H9 (cell line): ENCODE measurements at regions not wholly inside any gene's neighbourhood (a gene's known extent, or its start where the extent isn't known, plus 50 kb on each side); places are given as distances from the start of the nearest gene placed in this dataset.

Experiments
- DNase-seq: peaks from one replicate; pipeline ENCODE4 v3.0.0-alpha.2; 2017
- H2AFZ ChIP-seq: one replicate; pipeline ENCODE4 v1.6.1; 2013; ENCODE audit warnings: mild to moderate bottlenecking, low read length, control low read depth, moderate library complexity
- H2AK5ac ChIP-seq: 2 replicates; pipeline ENCODE4 v1.6.1; 2013; ENCODE audit warnings: low read length, control low read depth, mixed read lengths; ENCODE audit not compliant: insufficient read length
- H2BK120ac ChIP-seq: one replicate; pipeline ENCODE4 v1.6.1; 2013; ENCODE audit warnings: low read depth, mild to moderate bottlenecking, low read length, control low read depth, inconsistent platforms; ENCODE audit not compliant: poor library complexity, severe bottlenecking
- H2BK12ac ChIP-seq: 2 replicates; pipeline ENCODE4 v1.6.1; 2013; ENCODE audit warnings: low read length, control low read depth, mixed read lengths, low read depth; ENCODE audit not compliant: insufficient read length
- H2BK15ac ChIP-seq: 2 replicates; pipeline ENCODE4 v1.6.1; 2013; ENCODE audit warnings: low read depth, low read length, control low read depth
- H2BK20ac ChIP-seq: one replicate; pipeline ENCODE4 v1.6.1; 2013; ENCODE audit warnings: low read depth, mild to moderate bottlenecking, low read length, control low read depth, inconsistent platforms; ENCODE audit not compliant: poor library complexity, severe bottlenecking
- H2BK5ac ChIP-seq: 2 replicates; pipeline ENCODE4 v1.6.1; 2013; ENCODE audit warnings: low read length, control low read depth, mixed read lengths; ENCODE audit not compliant: insufficient read length
- H3K14ac ChIP-seq: 2 replicates; pipeline ENCODE4 v1.6.1; 2013; ENCODE audit warnings: low read length, control low read depth; ENCODE audit not compliant: insufficient read depth
- H3K18ac ChIP-seq: 2 replicates; pipeline ENCODE4 v1.6.1; 2013; ENCODE audit warnings: low read depth, mild to moderate bottlenecking, mixed read lengths, low read length, control low read depth; ENCODE audit not compliant: insufficient read length
- H3K23ac ChIP-seq: 2 replicates; pipeline ENCODE4 v1.6.1; 2013; ENCODE audit warnings: low read length, control low read depth, mixed read lengths, low read depth; ENCODE audit not compliant: insufficient read length
- H3K23me2 ChIP-seq: 2 replicates; pipeline ENCODE4 v1.6.1; 2013; ENCODE audit warnings: low read depth, mild to moderate bottlenecking, mixed read lengths, low read length, control low read depth; ENCODE audit not compliant: insufficient read length, poor library complexity, severe bottlenecking
- H3K27ac ChIP-seq: 2 replicates; pipeline ENCODE4 v1.5.1; 2013; ENCODE audit warnings: low read length, control low read depth, mixed read lengths, low read depth; ENCODE audit not compliant: insufficient read length
- H3K27me3 ChIP-seq: 2 replicates; pipeline ENCODE4 v1.6.1; 2013; ENCODE audit warnings: low read length, control low read depth, inconsistent platforms; ENCODE audit not compliant: insufficient read depth
- H3K4ac ChIP-seq: 2 replicates; pipeline ENCODE4 v1.6.1; 2013; ENCODE audit warnings: low read depth, mild to moderate bottlenecking, control low read depth, inconsistent platforms, low read length, moderate library complexity
- H3K4me1 ChIP-seq: 2 replicates; pipeline ENCODE4 v1.6.1; 2013; ENCODE audit warnings: low read length, control low read depth, inconsistent platforms; ENCODE audit not compliant: insufficient read depth
- H3K4me2 ChIP-seq: 2 replicates; pipeline ENCODE4 v1.6.1; 2013; ENCODE audit warnings: low read length, control low read depth, mixed read lengths; ENCODE audit not compliant: insufficient read length, insufficient read depth
- H3K56ac ChIP-seq: 2 replicates; pipeline ENCODE4 v1.6.1; 2013; ENCODE audit warnings: low read depth, mild to moderate bottlenecking, mixed read lengths, low read length, control low read depth; ENCODE audit not compliant: insufficient read length
- H3K79me1 ChIP-seq: 2 replicates; pipeline ENCODE4 v1.6.1; 2013; ENCODE audit warnings: low read depth, mild to moderate bottlenecking, moderate library complexity, low read length, control low read depth, inconsistent platforms; ENCODE audit not compliant: insufficient read depth, poor library complexity, severe bottlenecking
- H3K79me2 ChIP-seq: 2 replicates; pipeline ENCODE4 v1.6.1; 2013; ENCODE audit warnings: low read length, control low read depth, inconsistent platforms; ENCODE audit not compliant: insufficient read depth
- H3K9ac ChIP-seq: 2 replicates; pipeline ENCODE4 v1.6.1; 2013; ENCODE audit warnings: low read length, control low read depth, mixed read lengths; ENCODE audit not compliant: insufficient read length; ENCODE audit errors: extremely low read depth
- H3K9me3 ChIP-seq: one replicate; pipeline ENCODE4 v1.6.1; 2013; ENCODE audit warnings: low read depth, low read length, inconsistent platforms; ENCODE audit not compliant: control insufficient read depth
- H3T11ph ChIP-seq: one replicate; pipeline ENCODE4 v1.6.1; 2013; ENCODE audit warnings: mild to moderate bottlenecking, low read length, control low read depth, inconsistent platforms
- H4K20me1 ChIP-seq: one replicate; pipeline ENCODE4 v1.6.1; 2013; ENCODE audit not compliant: control insufficient read depth, insufficient read length, insufficient read depth
- H4K5ac ChIP-seq: 2 replicates; pipeline ENCODE4 v1.6.1; 2013; ENCODE audit warnings: low read depth, mild to moderate bottlenecking, mixed read lengths, low read length, control low read depth; ENCODE audit not compliant: insufficient read length
- H4K8ac ChIP-seq: replicated peaks from 2 replicates; pipeline ENCODE4 v1.6.1; 2013; ENCODE audit warnings: low read length, control low read depth, mixed read lengths, low read depth; ENCODE audit not compliant: insufficient read length
- H4K91ac ChIP-seq: 2 replicates; pipeline ENCODE4 v1.6.1; 2013; ENCODE audit warnings: low read depth, mild to moderate bottlenecking, moderate library complexity, mixed read lengths, low read length, control low read depth; ENCODE audit not compliant: insufficient read length
- H3K27ac Mint-ChIP-seq, 3 experiments: 2 replicates in 2 of 3; 3 replicates in 1 of 3; pipeline ENCODE4 v1.8.0; 2020 to 2021; ENCODE audit warnings: mixed read lengths in 3 of 3, mild to moderate bottlenecking in 1 of 3, moderate library complexity in 1 of 3
- H3K27me3 Mint-ChIP-seq: 2 replicates; pipeline ENCODE4 v1.8.0; 2021; ENCODE audit warnings: low read depth, mild to moderate bottlenecking, moderate library complexity, mixed read lengths
- H3K36me3 Mint-ChIP-seq, 3 experiments: 2 replicates in 2 of 3; 3 replicates in 1 of 3; pipeline ENCODE4 v1.8.0; 2020 to 2021; ENCODE audit warnings: low read depth in 3 of 3, mixed read lengths in 3 of 3; ENCODE audit not compliant: insufficient read depth in 1 of 3
- H3K4me1 Mint-ChIP-seq, 2 experiments: 2 replicates each; pipeline ENCODE4 v1.8.0; 2020; ENCODE audit warnings: mixed read lengths in 2 of 2
- H3K4me3 Mint-ChIP-seq, 2 experiments: 2 replicates in 1 of 2; 3 replicates in 1 of 2; pipeline ENCODE4 v1.8.0; 2020 to 2021; ENCODE audit warnings: mild to moderate bottlenecking in 2 of 2, mixed read lengths in 2 of 2, moderate library complexity in 1 of 2
- H3K9me3 Mint-ChIP-seq, 2 experiments: 2 replicates in 1 of 2; 3 replicates in 1 of 2; pipeline ENCODE4 v1.8.0; 2020; ENCODE audit warnings: mild to moderate bottlenecking in 2 of 2, mixed read lengths in 2 of 2, moderate library complexity in 1 of 2
- WGBS: extraction: QIAGEN DNeasy Blood & Tissue Kit; methylation state at CpG from one replicate; pipeline ENCODE4 v1.1.7; 2013; ENCODE audit warnings: missing lambda C conversion rate, low lambda C conversion rate, mixed read lengths; ENCODE audit not compliant: insufficient read length; ENCODE audit errors: extremely low coverage; 5-methylcytosine and 5-hydroxymethylcytosine counted together
- TF ChIP-seq, protein P1 (sequence below): fragments of 200-600 bp; sonication (generic); conservative IDR thresholded peaks from 3 replicates; pipeline ENCODE4 v1.8.0; 2021; ENCODE audit warnings: antibody characterized with exemption, mild to moderate bottlenecking

DNA sequence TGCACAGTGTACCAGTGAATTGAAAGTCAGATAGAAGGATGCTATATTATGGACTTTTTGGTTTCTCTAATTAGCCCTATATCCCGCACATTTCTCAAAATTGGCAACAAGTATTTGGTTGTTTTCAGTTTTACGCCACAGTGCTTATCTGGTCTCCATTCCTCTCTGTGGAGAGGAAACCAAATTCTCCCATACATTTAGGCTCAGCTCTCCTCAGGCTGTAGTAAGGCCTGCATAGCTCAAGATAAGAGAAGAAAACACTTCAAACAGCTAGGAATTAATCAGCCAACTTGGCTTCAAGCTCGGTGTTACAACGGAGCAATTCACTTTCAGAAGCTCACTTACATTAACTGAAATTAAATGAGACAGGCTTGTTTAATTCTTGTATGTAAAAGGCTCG, 263.2 kb downstream of the PDHA2 start:
- Histone ChIP-seq H4K8ac (no peak overlapping the region), H3K4me1 (no peaks in the 10 kb centered on the region), H3K23ac (no peak overlapping the region), H3K14ac (no peak overlapping the region), H2BK12ac (no peak overlapping the region), H3K9me3 (no peaks in the 10 kb centered on the region), H3K27ac (no peak overlapping the region), H3K79me1 (no peaks in the 10 kb centered on the region), H2AFZ (no peak overlapping the region), H2AK5ac (no peak overlapping the region), H3K9ac (no peak overlapping the region), H4K5ac (no peak overlapping the region), H4K91ac (no peak overlapping the region), H3K18ac (no peak overlapping the region), H4K20me1 (no peaks in the 10 kb centered on the region), H2BK15ac (no peak overlapping the region), H2BK20ac (no peak overlapping the region), H3K4me2 (no peak overlapping the region), H3T11ph (no peak overlapping the region), H3K4ac (no peak overlapping the region), H3K56ac (no peak overlapping the region), H3K79me2 (no peaks in the 10 kb centered on the region), H2BK120ac (no peak overlapping the region), H2BK5ac (no peak overlapping the region), H3K27me3 (no peaks in the 10 kb centered on the region; the same call in 1 of the 2 replicates), H3K23me2 (no peaks in the 10 kb centered on the region)
- no peak for DNase-seq
- no peaks in the 10 kb centered on the region for H3K4me1 Mint-ChIP-seq
- H3K9me3 Mint-ChIP-seq, result peaks cover 0 to 6% of the 10 kb centered on the region in 2 experiments; a peak in 3 of 5 replicates
- no CpG with 5 or more reads among the region's 5 CpGs for WGBS
- H3K36me3 Mint-ChIP-seq, result peaks cover 0 to 3% (median 0%) of the 10 kb centered on the region in 3 experiments; a peak in 3 of 7 replicates
- H3K27ac Mint-ChIP-seq, result no peak overlapping the region
- TF ChIP-seq, protein P1, sequence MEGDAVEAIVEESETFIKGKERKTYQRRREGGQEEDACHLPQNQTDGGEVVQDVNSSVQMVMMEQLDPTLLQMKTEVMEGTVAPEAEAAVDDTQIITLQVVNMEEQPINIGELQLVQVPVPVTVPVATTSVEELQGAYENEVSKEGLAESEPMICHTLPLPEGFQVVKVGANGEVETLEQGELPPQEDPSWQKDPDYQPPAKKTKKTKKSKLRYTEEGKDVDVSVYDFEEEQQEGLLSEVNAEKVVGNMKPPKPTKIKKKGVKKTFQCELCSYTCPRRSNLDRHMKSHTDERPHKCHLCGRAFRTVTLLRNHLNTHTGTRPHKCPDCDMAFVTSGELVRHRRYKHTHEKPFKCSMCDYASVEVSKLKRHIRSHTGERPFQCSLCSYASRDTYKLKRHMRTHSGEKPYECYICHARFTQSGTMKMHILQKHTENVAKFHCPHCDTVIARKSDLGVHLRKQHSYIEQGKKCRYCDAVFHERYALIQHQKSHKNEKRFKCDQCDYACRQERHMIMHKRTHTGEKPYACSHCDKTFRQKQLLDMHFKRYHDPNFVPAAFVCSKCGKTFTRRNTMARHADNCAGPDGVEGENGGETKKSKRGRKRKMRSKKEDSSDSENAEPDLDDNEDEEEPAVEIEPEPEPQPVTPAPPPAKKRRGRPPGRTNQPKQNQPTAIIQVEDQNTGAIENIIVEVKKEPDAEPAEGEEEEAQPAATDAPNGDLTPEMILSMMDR, result no peak
- no peak overlapping the region for H3K4me3 Mint-ChIP-seq
- H3K27me3 Mint-ChIP-seq, result no peaks in the 10 kb centered on the region; the same call in 1 of the 2 replicates
